Lower leg skin (tissue), 4 donors: ENCODE measurements at regions not wholly inside any gene's neighbourhood (a gene's known extent, or its start where the extent isn't known, plus 50 kb on each side); places are given as distances from the start of the nearest gene placed in this dataset.

ENCODE experiments used
- DNase-seq, 2 donors: peaks; one replicate each; pipeline ENCODE4 v3.0.0-alpha.2; 2019; ENCODE audit warnings: low spot score in 2 of 2
- H3K4me3 ChIP-seq: fragments of 200-600 bp; sonication (generic); 2 replicates; pipeline ENCODE4 v1.5.1; 2017; ENCODE audit warnings: mild to moderate bottlenecking, low read depth; ENCODE audit not compliant: poor library complexity, severe bottlenecking
- CTCF ChIP-seq, 3 donors: fragments of 450-650 bp; IDR thresholded peaks; one replicate each; pipeline ENCODE4 v1.5.1; 2016; ENCODE audit warnings: antibody characterized with exemption in 3 of 3, mild to moderate bottlenecking in 3 of 3, moderate library complexity in 2 of 3
- POLR2A ChIP-seq, 2 donors: fragments of 450-650 bp; IDR thresholded peaks; one replicate each; pipeline ENCODE4 v1.6.1; 2016 to 2017; ENCODE audit warnings: antibody characterized with exemption in 2 of 2, mild to moderate bottlenecking in 1 of 2, moderate library complexity in 1 of 2
- WGBS, 2 donors: methylation state at CpG; one replicate each; pipeline ENCODE4 v1.1.5; 2018; 5-methylcytosine and 5-hydroxymethylcytosine counted together
- intact Hi-C: fragments of 100-400 bp; cut with DNase I; formaldehyde crosslinking; loops from one replicate; pipeline ENCODE4 v1.15.0; 2023; ENCODE audit warnings: low total_unique reads

- WGBS, 2 donors, result 60 to 65% methylated on average over 2 of the region's 2 CpGs
- H3K4me3 ChIP-seq, result no peak overlapping the region
- intact Hi-C loops, result no loop called here
- TF ChIP-seq POLR2A (IDR thresholded peaks at IDR 0.05), result no peak
- TF ChIP-seq CTCF (IDR thresholded peaks at IDR 0.05), result no peak
- peak in 1 of 2 donors; percentile 40 for DNase-seq
These were observed 143.3 kb downstream of the TES start for GRCh38 chr7:116353647-116354046.

- no peak overlapping the region for H3K4me3 ChIP-seq
- TF ChIP-seq CTCF (IDR thresholded peaks at IDR 0.05) (no peak), POLR2A (IDR thresholded peaks at IDR 0.05) (no peak)
- 13 to 24% methylated on average over 6 of the region's 6 CpGs for WGBS, 2 donors
- intact Hi-C loops, result no loop called here
- no peak for DNase-seq
These were observed 143.8 kb downstream of the TES start for GRCh38 chr7:116354171-116354545.

- WGBS, 2 donors, result 4 to 9% methylated on average over 10 of the region's 10 CpGs
- no peak for TF ChIP-seq CTCF (IDR thresholded peaks at IDR 0.05)
- no peak for TF ChIP-seq POLR2A (IDR thresholded peaks at IDR 0.05)
- intact Hi-C loops, result no loop called here
- DNase-seq, result peak; percentile 60 to 90
- H3K4me3 ChIP-seq, result no peak overlapping the region
These were observed 144.4 kb downstream of the TES start for GRCh38 chr7:116354546-116355423.

- no peak for DNase-seq
- TF ChIP-seq POLR2A (IDR thresholded peaks at IDR 0.05) (no peak), CTCF (IDR thresholded peaks at IDR 0.05) (no peak)
- 10 to 16% methylated on average over 2 of the region's 2 CpGs for WGBS, 2 donors
- H3K4me3 ChIP-seq, result no peak overlapping the region
- intact Hi-C loops, result no loop called here
These were observed 144.1 kb upstream of the CAV2 start for GRCh38 chr7:116355424-116355765.

GRCh38 chr7:116356333-116356965 lies 143.1 kb upstream of the CAV2 start:
- WGBS, 2 donors, result 42 to 79% methylated on average over 1 of the region's 1 CpG
- H3K4me3 ChIP-seq, result no peak overlapping the region
- DNase-seq, result no peak
- intact Hi-C loops, result no loop called here
- TF ChIP-seq POLR2A (IDR thresholded peaks at IDR 0.05) (no peak), CTCF (IDR thresholded peaks at IDR 0.05) (no peak)
